CD4-positive, CD25-positive, alpha-beta regulatory T cell (primary cell): ENCODE measurements at regions not wholly inside any gene's neighbourhood (a gene's known extent, or its start where the extent isn't known, plus 50 kb on each side); places are given as distances from the start of the nearest gene placed in this dataset.

Experiments
- ATAC-seq, 2 donors: fragments of 150-1000 bp; cut with Tn5 transposase; one replicate each; pipeline ENCODE4 v1.10.0; 2021; ENCODE audit warnings: low read depth in 2 of 2, moderate number of reproducible peaks in 2 of 2, moderate library complexity in 1 of 2
- DNase-seq, 3 donors: peaks; one replicate each; pipeline versions ENCODE4 v3.0.0 to v3.0.0-alpha.2; 2012 to 2022; ENCODE audit warnings: mixed read lengths in 1 of 3
- H3K27ac ChIP-seq: one replicate; pipeline ENCODE4 v1.7.0; 2013; ENCODE audit warnings: mild to moderate bottlenecking, low read length; ENCODE audit not compliant: insufficient read depth, poor library complexity, severe bottlenecking
- H3K27me3 ChIP-seq: one replicate; pipeline ENCODE4 v1.7.0; 2013; ENCODE audit warnings: low read length; ENCODE audit not compliant: control insufficient read depth, insufficient read depth
- H3K36me3 ChIP-seq: one replicate; pipeline ENCODE4 v1.7.0; 2013; ENCODE audit warnings: mild to moderate bottlenecking, low read length, moderate library complexity; ENCODE audit not compliant: control insufficient read depth, insufficient read depth
- H3K4me1 ChIP-seq: 2 replicates; pipeline ENCODE4 v1.7.0; 2013; ENCODE audit warnings: mild to moderate bottlenecking, low read length; ENCODE audit not compliant: insufficient read depth, control insufficient read depth, poor library complexity, severe bottlenecking
- H3K4me3 ChIP-seq: one replicate; pipeline ENCODE4 v1.7.0; 2013; ENCODE audit warnings: low read depth, mild to moderate bottlenecking, low read length, moderate library complexity
- H3K9me3 ChIP-seq, 2 experiments: 1 replicate in 1 of 2; 2 replicates in 1 of 2; pipeline ENCODE4 v1.7.0; 2013; ENCODE audit warnings: low read length in 2 of 2, mild to moderate bottlenecking in 1 of 2, moderate library complexity in 1 of 2; ENCODE audit not compliant: control insufficient read depth in 2 of 2
- H3K27ac Mint-ChIP-seq, 3 donors: one replicate each; pipeline ENCODE4 v1.8.0; 2020 to 2022; ENCODE audit warnings: mild to moderate bottlenecking in 3 of 3, mixed read lengths in 3 of 3, moderate library complexity in 2 of 3
- H3K27me3 Mint-ChIP-seq: one replicate; pipeline ENCODE4 v1.8.0; 2022; ENCODE audit warnings: mild to moderate bottlenecking, mixed read lengths
- H3K36me3 Mint-ChIP-seq: one replicate; pipeline ENCODE4 v1.8.0; 2020; ENCODE audit warnings: mixed read lengths
- H3K4me1 Mint-ChIP-seq, 4 donors: one replicate each; pipeline ENCODE4 v1.8.0; 2020 to 2022; ENCODE audit warnings: mixed read lengths in 4 of 4, mild to moderate bottlenecking in 1 of 4
- H3K4me3 Mint-ChIP-seq, 4 donors: one replicate each; pipeline ENCODE4 v1.8.0; 2020 to 2022; ENCODE audit warnings: mild to moderate bottlenecking in 4 of 4, mixed read lengths in 4 of 4, moderate library complexity in 3 of 4
- H3K9me3 Mint-ChIP-seq, 7 donors: one replicate each; pipeline ENCODE4 v1.8.0; 2020 to 2022; ENCODE audit warnings: mixed read lengths in 7 of 7, mild to moderate bottlenecking in 3 of 7, moderate library complexity in 2 of 7

GRCh38 chr6:56335726-56336125, 88.3 kb upstream of the COL21A1 start:
- no peak overlapping the region for H3K27ac ChIP-seq
- no peak for DNase-seq
- Mint-ChIP-seq H3K4me1 (no peaks in the 10 kb centered on the region), H3K36me3 (no peaks in the 10 kb centered on the region), H3K4me3 (no peak overlapping the region), H3K9me3 (peaks cover 0 to 3% (median 0%) of the 10 kb centered on the region in 7 donors), H3K27ac (no peak overlapping the region), H3K27me3 (no peaks in the 10 kb centered on the region)
- no peaks in the 10 kb centered on the region for H3K36me3 ChIP-seq
- H3K27me3 ChIP-seq: no peaks in the 10 kb centered on the region
- no peak for ATAC-seq
- no peaks in the 10 kb centered on the region for H3K4me1 ChIP-seq
- H3K4me3 ChIP-seq: no peak overlapping the region
- no peaks in the 10 kb centered on the region for H3K9me3 ChIP-seq

- Histone ChIP-seq H3K4me3 (no peak overlapping the region), H3K27me3 (no peaks in the 10 kb centered on the region), H3K27ac (no peak overlapping the region), H3K4me1 (no peaks in the 10 kb centered on the region), H3K9me3 (no peaks in the 10 kb centered on the region), H3K36me3 (no peaks in the 10 kb centered on the region)
- ATAC-seq: no peak
- H3K27me3 Mint-ChIP-seq: no peaks in the 10 kb centered on the region
- no peak overlapping the region for H3K27ac Mint-ChIP-seq
- H3K4me1 Mint-ChIP-seq: no peaks in the 10 kb centered on the region
- H3K9me3 Mint-ChIP-seq: peaks cover 0 to 3% (median 0%) of the 10 kb centered on the region in 7 donors
- H3K36me3 Mint-ChIP-seq: no peaks in the 10 kb centered on the region
- H3K4me3 Mint-ChIP-seq: no peak overlapping the region
- no peak for DNase-seq
Measured at GRCh38 chr6:56334937-56335336, 87.6 kb upstream of the COL21A1 start.

- Mint-ChIP-seq H3K36me3 (no peaks in the 10 kb centered on the region), H3K4me3 (no peak overlapping the region), H3K27ac (no peak overlapping the region), H3K4me1 (peaks cover 0 to 2% (median 0%) of the 10 kb centered on the region in 4 donors), H3K9me3 (peaks cover 0 to 3% (median 0%) of the 10 kb centered on the region in 7 donors), H3K27me3 (no peaks in the 10 kb centered on the region)
- Histone ChIP-seq H3K9me3 (no peaks in the 10 kb centered on the region), H3K4me1 (no peaks in the 10 kb centered on the region), H3K27me3 (no peaks in the 10 kb centered on the region), H3K27ac (no peak overlapping the region), H3K36me3 (no peaks in the 10 kb centered on the region), H3K4me3 (no peak overlapping the region)
- DNase-seq: no peak
- no peak for ATAC-seq
Measured at GRCh38 chr6:56329271-56330050, 82.1 kb upstream of the COL21A1 start.

DNA sequence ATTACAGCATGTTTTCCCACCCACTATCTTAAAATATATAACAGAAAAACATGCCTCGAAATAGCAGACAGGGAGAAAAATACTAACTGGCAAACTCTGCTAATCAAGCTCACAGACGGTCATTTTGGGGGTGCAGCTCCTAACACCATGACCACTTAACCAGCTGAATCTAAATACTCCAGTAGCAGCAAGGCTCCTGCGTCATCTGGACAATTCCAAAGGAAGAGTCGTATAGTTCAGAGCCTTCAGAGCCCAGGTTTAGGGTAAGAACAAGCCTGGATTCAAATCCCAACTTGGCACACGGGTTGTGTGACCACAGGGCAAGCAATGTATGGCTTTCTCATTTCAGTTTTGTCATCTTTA, 81.3 kb upstream of the COL21A1 start:
- Histone ChIP-seq H3K9me3 (no peaks in the 10 kb centered on the region), H3K4me3 (no peak overlapping the region), H3K27ac (no peak overlapping the region), H3K27me3 (no peaks in the 10 kb centered on the region), H3K4me1 (no peaks in the 10 kb centered on the region), H3K36me3 (no peaks in the 10 kb centered on the region)
- Mint-ChIP-seq H3K27ac (no peak overlapping the region), H3K4me3 (no peak overlapping the region), H3K4me1 (peaks cover 0 to 2% (median 0%) of the 10 kb centered on the region in 4 donors), H3K9me3 (peaks cover 0 to 3% (median 0%) of the 10 kb centered on the region in 7 donors), H3K27me3 (no peaks in the 10 kb centered on the region), H3K36me3 (no peaks in the 10 kb centered on the region)
- ATAC-seq (no peak), DNase-seq (no peak)

- Histone ChIP-seq H3K27ac (no peak overlapping the region), H3K4me3 (no peak overlapping the region), H3K27me3 (no peaks in the 10 kb centered on the region), H3K9me3 (no peaks in the 10 kb centered on the region), H3K4me1 (no peaks in the 10 kb centered on the region), H3K36me3 (no peaks in the 10 kb centered on the region)
- no peak for ATAC-seq
- Mint-ChIP-seq H3K4me1 (peaks cover 0 to 2% (median 0%) of the 10 kb centered on the region in 4 donors), H3K9me3 (peaks cover 0 to 3% (median 0%) of the 10 kb centered on the region in 7 donors), H3K27me3 (no peaks in the 10 kb centered on the region), H3K4me3 (no peak overlapping the region), H3K36me3 (no peaks in the 10 kb centered on the region), H3K27ac (no peak overlapping the region)
- DNase-seq: no peak
Measured at GRCh38 chr6:56327946-56328727, 80.8 kb upstream of the COL21A1 start.

DNA sequence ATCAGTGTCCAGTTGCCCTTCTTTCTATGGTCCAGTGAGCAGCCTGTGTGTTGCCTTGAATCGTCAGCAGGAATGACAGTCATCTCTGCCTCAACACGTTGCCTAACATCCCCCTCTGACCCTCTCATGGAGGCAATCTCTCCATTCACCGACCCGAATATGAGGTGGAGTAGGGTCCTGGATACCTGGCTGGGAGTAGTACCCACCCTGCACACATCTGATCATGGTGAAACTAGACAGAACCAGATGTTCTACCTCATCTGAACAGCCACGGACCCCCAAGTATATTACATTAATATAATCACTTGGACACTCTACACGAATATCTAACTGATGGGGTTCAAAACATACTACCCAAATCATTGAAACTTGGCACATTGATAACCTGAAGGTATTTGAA, 77.0 kb upstream of the COL21A1 start:
- DNase-seq (no peak), ATAC-seq (no peak)
- Histone ChIP-seq H3K27me3 (no peaks in the 10 kb centered on the region), H3K4me1 (no peaks in the 10 kb centered on the region), H3K36me3 (no peaks in the 10 kb centered on the region), H3K9me3 (no peaks in the 10 kb centered on the region), H3K27ac (no peak overlapping the region), H3K4me3 (no peak overlapping the region)
- Mint-ChIP-seq H3K4me3 (no peak overlapping the region), H3K4me1 (peaks cover 0 to under 1% (median 0%) of the 10 kb centered on the region in 4 donors), H3K27ac (no peak overlapping the region), H3K36me3 (no peaks in the 10 kb centered on the region), H3K27me3 (no peaks in the 10 kb centered on the region), H3K9me3 (peaks cover 0 to 1% (median 0%) of the 10 kb centered on the region in 7 donors)

DNA sequence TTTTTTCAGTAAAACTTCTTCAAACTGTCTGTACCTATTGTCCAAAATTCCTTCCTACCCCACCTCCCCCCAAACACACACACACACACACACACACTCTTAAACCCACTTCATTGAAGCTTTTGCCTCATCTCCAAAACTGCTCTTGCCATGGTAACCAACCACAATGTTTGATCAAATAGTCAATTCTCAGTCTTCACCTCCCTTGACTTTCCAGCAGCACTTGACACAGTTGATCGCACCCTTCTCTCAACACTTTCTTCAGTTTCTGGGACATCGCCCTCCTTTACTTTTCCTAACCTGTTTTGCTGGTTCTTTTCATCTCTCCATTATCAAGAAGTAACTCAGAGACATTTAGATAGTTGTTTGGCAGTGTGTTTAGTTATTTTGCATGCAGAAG, 71.5 kb upstream of the COL21A1 start:
- Histone ChIP-seq H3K4me1 (no peaks in the 10 kb centered on the region), H3K9me3 (no peaks in the 10 kb centered on the region), H3K4me3 (no peak overlapping the region), H3K36me3 (no peaks in the 10 kb centered on the region), H3K27me3 (no peaks in the 10 kb centered on the region), H3K27ac (no peak overlapping the region)
- no peaks in the 10 kb centered on the region for H3K9me3 Mint-ChIP-seq
- no peak overlapping the region for H3K4me3 Mint-ChIP-seq
- H3K27ac Mint-ChIP-seq: no peak overlapping the region
- ATAC-seq (no peak), DNase-seq (no peak)
- no peaks in the 10 kb centered on the region for H3K27me3 Mint-ChIP-seq
- H3K4me1 Mint-ChIP-seq: no peaks in the 10 kb centered on the region
- no peaks in the 10 kb centered on the region for H3K36me3 Mint-ChIP-seq
